AG04449 (cell line): ENCODE measurements at regions not wholly inside any gene's neighbourhood (a gene's known extent, or its start where the extent isn't known, plus 50 kb on each side); places are given as distances from the start of the nearest gene placed in this dataset.

ENCODE experiments used
- CTCF ChIA-PET: fragments of 350-600 bp; formaldehyde crosslinking; extraction: SDS; loops from one replicate; lab custom pipeline; 2021; ENCODE audit warnings: antibody characterized with exemption; lab: Yijun Ruan, JAX
- POLR2A ChIA-PET: fragments of 400-600, 350-600 bp; formaldehyde crosslinking; extraction: SDS; loops from one replicate; lab custom pipeline; 2020; ENCODE audit warnings: antibody characterized with exemption, inconsistent platforms; lab: Yijun Ruan, JAX
- DNase-seq: peaks from one replicate; pipeline ENCODE4 v3.0.0-alpha.2; 2010; ENCODE audit warnings: low read depth, low spot score
- H3K4me3 ChIP-seq: 2 replicates; pipeline ENCODE4 v1.5.1; 2011; ENCODE audit warnings: low read depth, mild to moderate bottlenecking, control low read depth, low read length
- TF ChIP-seq, protein P1 (sequence below): IDR thresholded peaks from one replicate; pipeline ENCODE4 v1.5.1; 2011; ENCODE audit warnings: mild to moderate bottlenecking, moderate library complexity, low read length, control low read depth, inconsistent platforms; ENCODE audit not compliant: insufficient read depth; ENCODE audit errors: missing control alignments

- ChIA-PET POLR2A (no interaction called here), CTCF (no interaction called here)
- TF ChIP-seq, protein P1, sequence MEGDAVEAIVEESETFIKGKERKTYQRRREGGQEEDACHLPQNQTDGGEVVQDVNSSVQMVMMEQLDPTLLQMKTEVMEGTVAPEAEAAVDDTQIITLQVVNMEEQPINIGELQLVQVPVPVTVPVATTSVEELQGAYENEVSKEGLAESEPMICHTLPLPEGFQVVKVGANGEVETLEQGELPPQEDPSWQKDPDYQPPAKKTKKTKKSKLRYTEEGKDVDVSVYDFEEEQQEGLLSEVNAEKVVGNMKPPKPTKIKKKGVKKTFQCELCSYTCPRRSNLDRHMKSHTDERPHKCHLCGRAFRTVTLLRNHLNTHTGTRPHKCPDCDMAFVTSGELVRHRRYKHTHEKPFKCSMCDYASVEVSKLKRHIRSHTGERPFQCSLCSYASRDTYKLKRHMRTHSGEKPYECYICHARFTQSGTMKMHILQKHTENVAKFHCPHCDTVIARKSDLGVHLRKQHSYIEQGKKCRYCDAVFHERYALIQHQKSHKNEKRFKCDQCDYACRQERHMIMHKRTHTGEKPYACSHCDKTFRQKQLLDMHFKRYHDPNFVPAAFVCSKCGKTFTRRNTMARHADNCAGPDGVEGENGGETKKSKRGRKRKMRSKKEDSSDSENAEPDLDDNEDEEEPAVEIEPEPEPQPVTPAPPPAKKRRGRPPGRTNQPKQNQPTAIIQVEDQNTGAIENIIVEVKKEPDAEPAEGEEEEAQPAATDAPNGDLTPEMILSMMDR, result no peak
- no peak overlapping the region for H3K4me3 ChIP-seq
- DNase-seq, result no peak
These were observed 541.0 kb upstream of the ADARB2 start for GRCh38 chr10:2278363-2278762.

GRCh38 chr10:2263561-2263960 lies 526.2 kb upstream of the ADARB2 start:
- no peak overlapping the region for H3K4me3 ChIP-seq
- DNase-seq, result no peak
- TF ChIP-seq, protein P1, result no peak
- CTCF ChIA-PET, result no interaction called here
- POLR2A ChIA-PET, result no interaction called here

- no peak for DNase-seq
- no peak overlapping the region for H3K4me3 ChIP-seq
- TF ChIP-seq, protein P1, result no peak
- POLR2A ChIA-PET, result no interaction called here
- CTCF ChIA-PET, result no interaction called here
These were observed 525.6 kb upstream of the ADARB2 start for GRCh38 chr10:2262878-2263277.

GRCh38 chr10:2262333-2262732 lies 525.0 kb upstream of the ADARB2 start:
- DNase-seq, result no peak
- H3K4me3 ChIP-seq, result no peak overlapping the region
- POLR2A ChIA-PET, result no interaction called here
- TF ChIP-seq, protein P1, result no peak
- CTCF ChIA-PET, result no interaction called here

GRCh38 chr10:2256241-2256640 lies 518.9 kb upstream of the ADARB2 start:
- no peak for DNase-seq
- POLR2A ChIA-PET, result no interaction called here
- TF ChIP-seq, protein P1, result no peak
- CTCF ChIA-PET, result no interaction called here
- H3K4me3 ChIP-seq, result no peak overlapping the region

- ChIA-PET CTCF (no interaction called here), POLR2A (no interaction called here)
- TF ChIP-seq, protein P1, result no peak
- no peak overlapping the region for H3K4me3 ChIP-seq
- DNase-seq, result no peak
These were observed 514.8 kb upstream of the ADARB2 start for GRCh38 chr10:2252096-2252495.

- ChIA-PET POLR2A (no interaction called here), CTCF (no interaction called here)
- H3K4me3 ChIP-seq, result no peak overlapping the region
- TF ChIP-seq, protein P1, result no peak
- no peak for DNase-seq
These were observed 514.3 kb upstream of the ADARB2 start for GRCh38 chr10:2251631-2252030.
